HepG2 (cell line): ENCODE measurements at regions not wholly inside any gene's neighbourhood (a gene's known extent, or its start where the extent isn't known, plus 50 kb on each side); places are given as distances from the start of the nearest gene placed in this dataset.

ENCODE experiments used
- BATF2 ChIP-seq: sonication (generic); formaldehyde crosslinking; IDR thresholded peaks from 2 replicates; pipeline ENCODE4 v1.8.0; 2022; ENCODE audit warnings: mild to moderate bottlenecking, missing genetic modification reagents, moderate library complexity
- BHLHE40 ChIP-seq: IDR thresholded peaks from 2 replicates; pipeline ENCODE4 v1.6.1; 2011; ENCODE audit warnings: low read length, improper control_type of control experiment
- CTCF ChIP-seq: sonication (generic); formaldehyde crosslinking; IDR thresholded peaks from 2 replicates; pipeline ENCODE4 v1.5.0; 2020; ENCODE audit warnings: mild to moderate bottlenecking, missing genetic modification reagents, moderate library complexity
- HOXA7 ChIP-seq: sonication (generic); formaldehyde crosslinking; IDR thresholded peaks from 2 replicates; pipeline ENCODE4 v1.8.1; 2022; ENCODE audit warnings: mild to moderate bottlenecking, missing genetic modification reagents, moderate library complexity
- MED1 ChIP-seq: sonication (generic); formaldehyde crosslinking; IDR thresholded peaks from 2 replicates; pipeline ENCODE4 v1.4.0; 2020; ENCODE audit warnings: missing genetic modification reagents
- NAIF1 ChIP-seq: sonication (generic); formaldehyde crosslinking; IDR thresholded peaks from 2 replicates; pipeline ENCODE4 v1.5.0; 2020; ENCODE audit warnings: mild to moderate bottlenecking, missing genetic modification reagents, borderline replicate concordance
- REST ChIP-seq, 2 experiments: IDR thresholded peaks; 2 replicates each; pipeline ENCODE4 v1.6.1; 2011 to 2012; ENCODE audit warnings: low read length in 2 of 2, borderline replicate concordance in 1 of 2, low read depth in 1 of 2, mild to moderate bottlenecking in 1 of 2, moderate library complexity in 1 of 2
- TAF15 ChIP-seq: fragments of 200-400 bp; formaldehyde crosslinking; IDR thresholded peaks from one replicate; pipeline ENCODE4 v1.6.1; 2018; ENCODE audit warnings: mild to moderate bottlenecking, low read depth, low read length; ENCODE audit not compliant: poor library complexity, severe bottlenecking
- YY1 ChIP-seq: IDR thresholded peaks from 2 replicates; pipeline ENCODE4 v1.6.1; 2011; ENCODE audit warnings: low read length, low read depth, moderate library complexity, mild to moderate bottlenecking; ENCODE audit not compliant: insufficient read depth, insufficient replicate concordance
- ZNF138 ChIP-seq: sonication (generic); formaldehyde crosslinking; IDR thresholded peaks from 2 replicates; pipeline ENCODE4 v1.5.0; 2020; ENCODE audit warnings: mild to moderate bottlenecking, low read depth, missing genetic modification reagents
- ZNF230 ChIP-seq: sonication (generic); formaldehyde crosslinking; IDR thresholded peaks from 2 replicates; pipeline ENCODE4 v1.4.0; 2020; ENCODE audit warnings: mild to moderate bottlenecking, missing genetic modification reagents

GRCh38 chr2:34901739-34902138 lies 1302.6 kb upstream of the FAM98A start:
- TF ChIP-seq YY1 (no peak), BHLHE40 (no peak), REST (IDR thresholded peaks at IDR 0.05; ENCODE audit: borderline replicate concordance in 1 of 2, low read depth in 1 of 2, low read length in 2 of 2) (no peak), NAIF1 (no peak), CTCF (no peak), ZNF138 (CRISPR knock-in tag) (no peak), TAF15 (no peak), HOXA7 (CRISPR knock-in tag) (no peak), ZNF230 (CRISPR knock-in tag) (no peak), MED1 (no peak), BATF2 (CRISPR knock-in tag) (no peak)
